Keratinocyte (primary cell): ENCODE measurements at regions not wholly inside any gene's neighbourhood (a gene's known extent, or its start where the extent isn't known, plus 50 kb on each side); places are given as distances from the start of the nearest gene placed in this dataset.

Source experiments
- DNase-seq: peaks from one replicate; pipeline ENCODE4 v3.0.0-alpha.2; 2011; ENCODE audit warnings: low read depth, missing footprints, low spot score
- FAIRE-seq: peaks from 2 replicates; lab custom pipeline; 2011; peaks lifted over from hg19 to GRCh38; lab: Jason Lieb, UNC
- H2AFZ ChIP-seq: 2 replicates; pipeline ENCODE4 v1.6.0; 2012; ENCODE audit warnings: low read length, control low read depth, inconsistent platforms; ENCODE audit not compliant: control insufficient read depth
- H3K27ac ChIP-seq: 2 replicates; pipeline ENCODE4 v1.5.1; 2011; ENCODE audit warnings: low read length; ENCODE audit not compliant: control insufficient read depth, insufficient read depth
- H3K27me3 ChIP-seq: 3 replicates; pipeline ENCODE4 v1.6.0; 2011; ENCODE audit warnings: low read length; ENCODE audit not compliant: control insufficient read depth, insufficient read depth; ENCODE audit errors: extremely low read depth
- H3K36me3 ChIP-seq, 2 experiments: 2 replicates in 1 of 2; 3 replicates in 1 of 2; pipeline ENCODE4 v1.5.1; 2011; ENCODE audit warnings: low read length in 2 of 2, mild to moderate bottlenecking in 1 of 2; ENCODE audit not compliant: control insufficient read depth in 2 of 2, insufficient read depth in 2 of 2; ENCODE audit errors: extremely low read depth in 1 of 2
- H3K4me1 ChIP-seq: 3 replicates; pipeline ENCODE4 v1.5.1; 2011; ENCODE audit warnings: low read length; ENCODE audit not compliant: control insufficient read depth, insufficient read depth; ENCODE audit errors: extremely low read depth
- H3K4me2 ChIP-seq: 3 replicates; pipeline ENCODE4 v1.6.0; 2011; ENCODE audit warnings: low read depth, low read length; ENCODE audit not compliant: control insufficient read depth, insufficient read depth; ENCODE audit errors: extremely low read depth
- H3K4me3 ChIP-seq, 3 experiments: fragments of 200-600 bp in 1 of 3; sonication (generic) in 1 of 3; 2 replicates in 2 of 3; 3 replicates in 1 of 3; pipeline ENCODE4 v1.5.1; 2011 to 2016; ENCODE audit warnings: low read length in 3 of 3, mild to moderate bottlenecking in 3 of 3, control low read depth in 2 of 3, inconsistent platforms in 1 of 3, low read depth in 1 of 3, mixed read lengths in 1 of 3, mixed run types in 1 of 3, moderate library complexity in 1 of 3; ENCODE audit not compliant: control insufficient read depth in 2 of 3, insufficient read depth in 2 of 3; ENCODE audit errors: extremely low read depth in 1 of 3
- H3K79me2 ChIP-seq: 2 replicates; pipeline ENCODE4 v1.6.0; 2012; ENCODE audit warnings: low read length; ENCODE audit not compliant: control insufficient read depth, insufficient read depth
- H3K9ac ChIP-seq: 3 replicates; pipeline ENCODE4 v1.6.0; 2011; ENCODE audit warnings: low read length; ENCODE audit not compliant: control insufficient read depth, insufficient read depth; ENCODE audit errors: extremely low read depth
- H3K9me1 ChIP-seq: 3 replicates; pipeline ENCODE4 v1.6.0; 2011; ENCODE audit warnings: low read length; ENCODE audit not compliant: control insufficient read depth, insufficient read depth; ENCODE audit errors: extremely low read depth
- H3K9me3 ChIP-seq: 2 replicates; pipeline ENCODE4 v1.5.1; 2012; ENCODE audit warnings: low read depth, low read length; ENCODE audit not compliant: control insufficient read depth
- H4K20me1 ChIP-seq: 3 replicates; pipeline ENCODE4 v1.6.0; 2011; ENCODE audit warnings: low read length; ENCODE audit not compliant: control insufficient read depth, insufficient read depth; ENCODE audit errors: extremely low read depth
- EZH2 ChIP-seq: IDR thresholded peaks from one replicate; pipeline ENCODE4 v1.6.1; 2012; ENCODE audit warnings: inconsistent platforms, mild to moderate bottlenecking, low read length, moderate library complexity
- dilution Hi-C: fragments of 300-500 bp; cut with MboI; formaldehyde crosslinking; loops from one replicate; pipeline ENCODE4 v1.7.0; 2020; ENCODE audit warnings: low sequenced_read_pairs; ENCODE audit not compliant: extremely low pct_ligation_motif_present
- TF ChIP-seq, protein P1 (sequence below), 3 experiments: IDR thresholded peaks in 1 of 3; conservative IDR thresholded peaks in 1 of 3; optimal IDR thresholded peaks in 1 of 3; 2 replicates in 2 of 3; 3 replicates in 1 of 3; pipeline versions ENCODE3 to v1.5.1; 2011; ENCODE audit warnings: low read length in 3 of 3, mild to moderate bottlenecking in 3 of 3, moderate library complexity in 2 of 3, control low read depth in 1 of 3, inconsistent platforms in 1 of 3; ENCODE audit not compliant: insufficient read depth in 2 of 3; ENCODE audit errors: extremely low read depth in 1 of 3

- no peak overlapping the region for H3K27ac ChIP-seq
- H3K79me2 ChIP-seq, result no peaks in the 10 kb centered on the region
- H3K4me3 ChIP-seq, result no peak overlapping the region
- FAIRE-seq, result no peak
- no peaks in the 10 kb centered on the region for H3K27me3 ChIP-seq
- no peak overlapping the region for H3K9ac ChIP-seq
- H4K20me1 ChIP-seq, result no peaks in the 10 kb centered on the region
- DNase-seq, result no peak
- no peak overlapping the region for H2AFZ ChIP-seq
- no peak overlapping the region for H3K4me2 ChIP-seq
- no peaks in the 10 kb centered on the region for H3K9me3 ChIP-seq
- H3K4me1 ChIP-seq, result peaks cover 23% of the 10 kb centered on the region
- H3K9me1 ChIP-seq, result no peaks in the 10 kb centered on the region
- TF ChIP-seq, protein P1, sequence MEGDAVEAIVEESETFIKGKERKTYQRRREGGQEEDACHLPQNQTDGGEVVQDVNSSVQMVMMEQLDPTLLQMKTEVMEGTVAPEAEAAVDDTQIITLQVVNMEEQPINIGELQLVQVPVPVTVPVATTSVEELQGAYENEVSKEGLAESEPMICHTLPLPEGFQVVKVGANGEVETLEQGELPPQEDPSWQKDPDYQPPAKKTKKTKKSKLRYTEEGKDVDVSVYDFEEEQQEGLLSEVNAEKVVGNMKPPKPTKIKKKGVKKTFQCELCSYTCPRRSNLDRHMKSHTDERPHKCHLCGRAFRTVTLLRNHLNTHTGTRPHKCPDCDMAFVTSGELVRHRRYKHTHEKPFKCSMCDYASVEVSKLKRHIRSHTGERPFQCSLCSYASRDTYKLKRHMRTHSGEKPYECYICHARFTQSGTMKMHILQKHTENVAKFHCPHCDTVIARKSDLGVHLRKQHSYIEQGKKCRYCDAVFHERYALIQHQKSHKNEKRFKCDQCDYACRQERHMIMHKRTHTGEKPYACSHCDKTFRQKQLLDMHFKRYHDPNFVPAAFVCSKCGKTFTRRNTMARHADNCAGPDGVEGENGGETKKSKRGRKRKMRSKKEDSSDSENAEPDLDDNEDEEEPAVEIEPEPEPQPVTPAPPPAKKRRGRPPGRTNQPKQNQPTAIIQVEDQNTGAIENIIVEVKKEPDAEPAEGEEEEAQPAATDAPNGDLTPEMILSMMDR (optimal IDR thresholded peaks at IDR 0.05 in 1 of 3, IDR thresholded peaks at IDR 0.05 in 1 of 3, conservative IDR thresholded peaks at IDR 0.05 in 1 of 3; ENCODE audit: extremely low read depth in 1 of 3, insufficient read depth in 2 of 3, low read length in 3 of 3), result peak; percentile 37 to 76 (median 54)
- no peak for TF ChIP-seq EZH2
- dilution Hi-C loops, result no loop called here
- H3K36me3 ChIP-seq, result no peaks in the 10 kb centered on the region
These were observed 52.0 kb upstream of the ELF5 start for GRCh38 chr11:34565417-34566207.

DNA sequence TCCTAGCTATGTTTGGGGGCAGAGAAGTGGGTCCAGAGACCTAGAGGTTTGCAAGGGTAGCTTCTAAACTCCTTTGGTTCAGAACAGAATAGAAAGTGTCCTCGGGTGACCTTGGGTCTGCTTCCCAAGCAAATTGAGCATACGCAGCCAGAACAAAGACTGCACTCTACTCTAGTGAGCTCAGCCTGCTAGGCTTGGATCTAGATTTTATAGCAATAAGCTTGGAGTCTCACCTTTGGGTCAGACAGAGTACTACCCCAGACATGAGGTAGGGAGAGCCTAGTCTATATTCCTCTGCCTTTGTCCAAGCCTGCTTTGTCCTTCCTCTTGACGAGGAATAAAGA is 52.6 kb upstream of the ELF5 start:
- dilution Hi-C loops, result no loop called here
- Histone ChIP-seq H3K4me2 (no peak overlapping the region), H3K27me3 (no peaks in the 10 kb centered on the region), H3K4me1 (peaks cover 27% of the 10 kb centered on the region), H3K79me2 (no peaks in the 10 kb centered on the region), H3K9me1 (no peaks in the 10 kb centered on the region), H4K20me1 (no peaks in the 10 kb centered on the region), H3K27ac (no peak overlapping the region), H3K36me3 (no peaks in the 10 kb centered on the region), H3K9ac (no peak overlapping the region), H3K9me3 (no peaks in the 10 kb centered on the region), H3K4me3 (no peak overlapping the region), H2AFZ (no peak overlapping the region)
- TF ChIP-seq EZH2, result no peak
- TF ChIP-seq, protein P1 (optimal IDR thresholded peaks at IDR 0.05 in 1 of 3, IDR thresholded peaks at IDR 0.05 in 1 of 3, conservative IDR thresholded peaks at IDR 0.05 in 1 of 3; ENCODE audit: extremely low read depth in 1 of 3, insufficient read depth in 2 of 3, low read length in 3 of 3), result no peak
- DNase-seq (no peak), FAIRE-seq (no peak)
